H9 (cell line): ENCODE measurements at regions not wholly inside any gene's neighbourhood (a gene's known extent, or its start where the extent isn't known, plus 50 kb on each side); places are given as distances from the start of the nearest gene placed in this dataset.
A peak's percentile ranks its signal among the peaks of the same experiment; 100 is the strongest.

Experiments used
- DNase-seq: peaks from one replicate; pipeline ENCODE4 v3.0.0-alpha.2; 2017
- H2AFZ ChIP-seq: one replicate; pipeline ENCODE4 v1.6.1; 2013; ENCODE audit warnings: mild to moderate bottlenecking, low read length, control low read depth, moderate library complexity
- H2AK5ac ChIP-seq: 2 replicates; pipeline ENCODE4 v1.6.1; 2013; ENCODE audit warnings: low read length, control low read depth, mixed read lengths; ENCODE audit not compliant: insufficient read length
- H2BK120ac ChIP-seq: one replicate; pipeline ENCODE4 v1.6.1; 2013; ENCODE audit warnings: low read depth, mild to moderate bottlenecking, low read length, control low read depth, inconsistent platforms; ENCODE audit not compliant: poor library complexity, severe bottlenecking
- H2BK12ac ChIP-seq: 2 replicates; pipeline ENCODE4 v1.6.1; 2013; ENCODE audit warnings: low read length, control low read depth, mixed read lengths, low read depth; ENCODE audit not compliant: insufficient read length
- H2BK15ac ChIP-seq: 2 replicates; pipeline ENCODE4 v1.6.1; 2013; ENCODE audit warnings: low read depth, low read length, control low read depth
- H2BK20ac ChIP-seq: one replicate; pipeline ENCODE4 v1.6.1; 2013; ENCODE audit warnings: low read depth, mild to moderate bottlenecking, low read length, control low read depth, inconsistent platforms; ENCODE audit not compliant: poor library complexity, severe bottlenecking
- H2BK5ac ChIP-seq: 2 replicates; pipeline ENCODE4 v1.6.1; 2013; ENCODE audit warnings: low read length, control low read depth, mixed read lengths; ENCODE audit not compliant: insufficient read length
- H3K14ac ChIP-seq: 2 replicates; pipeline ENCODE4 v1.6.1; 2013; ENCODE audit warnings: low read length, control low read depth; ENCODE audit not compliant: insufficient read depth
- H3K18ac ChIP-seq: 2 replicates; pipeline ENCODE4 v1.6.1; 2013; ENCODE audit warnings: low read depth, mild to moderate bottlenecking, mixed read lengths, low read length, control low read depth; ENCODE audit not compliant: insufficient read length
- H3K23ac ChIP-seq: 2 replicates; pipeline ENCODE4 v1.6.1; 2013; ENCODE audit warnings: low read length, control low read depth, mixed read lengths, low read depth; ENCODE audit not compliant: insufficient read length
- H3K23me2 ChIP-seq: 2 replicates; pipeline ENCODE4 v1.6.1; 2013; ENCODE audit warnings: low read depth, mild to moderate bottlenecking, mixed read lengths, low read length, control low read depth; ENCODE audit not compliant: insufficient read length, poor library complexity, severe bottlenecking
- H3K27ac ChIP-seq: 2 replicates; pipeline ENCODE4 v1.5.1; 2013; ENCODE audit warnings: low read length, control low read depth, mixed read lengths, low read depth; ENCODE audit not compliant: insufficient read length
- H3K27me3 ChIP-seq: 2 replicates; pipeline ENCODE4 v1.6.1; 2013; ENCODE audit warnings: low read length, control low read depth, inconsistent platforms; ENCODE audit not compliant: insufficient read depth
- H3K4ac ChIP-seq: 2 replicates; pipeline ENCODE4 v1.6.1; 2013; ENCODE audit warnings: low read depth, mild to moderate bottlenecking, control low read depth, inconsistent platforms, low read length, moderate library complexity
- H3K4me1 ChIP-seq: 2 replicates; pipeline ENCODE4 v1.6.1; 2013; ENCODE audit warnings: low read length, control low read depth, inconsistent platforms; ENCODE audit not compliant: insufficient read depth
- H3K4me2 ChIP-seq: 2 replicates; pipeline ENCODE4 v1.6.1; 2013; ENCODE audit warnings: low read length, control low read depth, mixed read lengths; ENCODE audit not compliant: insufficient read length, insufficient read depth
- H3K56ac ChIP-seq: 2 replicates; pipeline ENCODE4 v1.6.1; 2013; ENCODE audit warnings: low read depth, mild to moderate bottlenecking, mixed read lengths, low read length, control low read depth; ENCODE audit not compliant: insufficient read length
- H3K79me1 ChIP-seq: 2 replicates; pipeline ENCODE4 v1.6.1; 2013; ENCODE audit warnings: low read depth, mild to moderate bottlenecking, moderate library complexity, low read length, control low read depth, inconsistent platforms; ENCODE audit not compliant: insufficient read depth, poor library complexity, severe bottlenecking
- H3K79me2 ChIP-seq: 2 replicates; pipeline ENCODE4 v1.6.1; 2013; ENCODE audit warnings: low read length, control low read depth, inconsistent platforms; ENCODE audit not compliant: insufficient read depth
- H3K9ac ChIP-seq: 2 replicates; pipeline ENCODE4 v1.6.1; 2013; ENCODE audit warnings: low read length, control low read depth, mixed read lengths; ENCODE audit not compliant: insufficient read length; ENCODE audit errors: extremely low read depth
- H3K9me3 ChIP-seq: one replicate; pipeline ENCODE4 v1.6.1; 2013; ENCODE audit warnings: low read depth, low read length, inconsistent platforms; ENCODE audit not compliant: control insufficient read depth
- H3T11ph ChIP-seq: one replicate; pipeline ENCODE4 v1.6.1; 2013; ENCODE audit warnings: mild to moderate bottlenecking, low read length, control low read depth, inconsistent platforms
- H4K20me1 ChIP-seq: one replicate; pipeline ENCODE4 v1.6.1; 2013; ENCODE audit not compliant: control insufficient read depth, insufficient read length, insufficient read depth
- H4K5ac ChIP-seq: 2 replicates; pipeline ENCODE4 v1.6.1; 2013; ENCODE audit warnings: low read depth, mild to moderate bottlenecking, mixed read lengths, low read length, control low read depth; ENCODE audit not compliant: insufficient read length
- H4K8ac ChIP-seq: replicated peaks from 2 replicates; pipeline ENCODE4 v1.6.1; 2013; ENCODE audit warnings: low read length, control low read depth, mixed read lengths, low read depth; ENCODE audit not compliant: insufficient read length
- H4K91ac ChIP-seq: 2 replicates; pipeline ENCODE4 v1.6.1; 2013; ENCODE audit warnings: low read depth, mild to moderate bottlenecking, moderate library complexity, mixed read lengths, low read length, control low read depth; ENCODE audit not compliant: insufficient read length
- H3K27ac Mint-ChIP-seq, 3 experiments: 2 replicates in 2 of 3; 3 replicates in 1 of 3; pipeline ENCODE4 v1.8.0; 2020 to 2021; ENCODE audit warnings: mixed read lengths in 3 of 3, mild to moderate bottlenecking in 1 of 3, moderate library complexity in 1 of 3
- H3K27me3 Mint-ChIP-seq: 2 replicates; pipeline ENCODE4 v1.8.0; 2021; ENCODE audit warnings: low read depth, mild to moderate bottlenecking, moderate library complexity, mixed read lengths
- H3K36me3 Mint-ChIP-seq, 3 experiments: 2 replicates in 2 of 3; 3 replicates in 1 of 3; pipeline ENCODE4 v1.8.0; 2020 to 2021; ENCODE audit warnings: low read depth in 3 of 3, mixed read lengths in 3 of 3; ENCODE audit not compliant: insufficient read depth in 1 of 3
- H3K4me1 Mint-ChIP-seq, 2 experiments: 2 replicates each; pipeline ENCODE4 v1.8.0; 2020; ENCODE audit warnings: mixed read lengths in 2 of 2
- H3K4me3 Mint-ChIP-seq, 2 experiments: 2 replicates in 1 of 2; 3 replicates in 1 of 2; pipeline ENCODE4 v1.8.0; 2020 to 2021; ENCODE audit warnings: mild to moderate bottlenecking in 2 of 2, mixed read lengths in 2 of 2, moderate library complexity in 1 of 2
- H3K9me3 Mint-ChIP-seq, 2 experiments: 2 replicates in 1 of 2; 3 replicates in 1 of 2; pipeline ENCODE4 v1.8.0; 2020; ENCODE audit warnings: mild to moderate bottlenecking in 2 of 2, mixed read lengths in 2 of 2, moderate library complexity in 1 of 2
- CTCF ChIP-seq: fragments of 200-600 bp; sonication (generic); conservative IDR thresholded peaks from 3 replicates; pipeline ENCODE4 v1.8.0; 2021; ENCODE audit warnings: antibody characterized with exemption, mild to moderate bottlenecking
- WGBS: extraction: QIAGEN DNeasy Blood & Tissue Kit; methylation state at CpG from one replicate; pipeline ENCODE4 v1.1.7; 2013; ENCODE audit warnings: missing lambda C conversion rate, low lambda C conversion rate, mixed read lengths; ENCODE audit not compliant: insufficient read length; ENCODE audit errors: extremely low coverage; 5-methylcytosine and 5-hydroxymethylcytosine counted together

DNA sequence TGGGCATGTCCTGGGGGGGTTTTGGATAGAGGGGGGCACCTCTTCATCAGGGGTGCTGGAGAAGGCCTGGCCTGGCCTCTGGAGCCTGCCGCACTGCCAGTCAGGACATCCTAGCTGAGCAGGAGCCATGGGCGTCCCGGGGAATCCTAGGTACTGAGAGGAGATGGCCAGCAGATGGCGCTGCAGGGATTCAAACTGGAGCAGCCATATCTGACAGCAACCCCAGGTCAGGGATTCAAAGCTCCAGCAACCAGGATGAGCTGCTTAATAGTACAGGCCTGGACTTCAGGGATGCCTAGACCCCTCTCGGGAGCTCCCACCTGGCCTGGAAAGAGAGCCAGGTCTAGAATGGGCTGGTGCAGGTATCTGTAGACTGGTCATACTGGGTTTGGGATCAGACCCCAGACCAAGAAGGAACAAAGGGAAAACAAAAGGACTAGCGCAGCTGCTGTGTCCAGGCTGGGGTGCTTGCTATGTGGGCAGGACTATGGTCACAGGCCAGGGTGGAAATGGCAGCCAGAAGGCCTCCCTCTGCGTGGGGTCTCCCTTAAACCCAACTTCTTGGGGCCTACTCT lies 306.9 kb upstream of the RBFOX1 start:
- Histone ChIP-seq H3K4me1 (no peaks in the 10 kb centered on the region), H2AK5ac (no peak overlapping the region), H3K4ac (no peak overlapping the region), H3K23ac (no peak overlapping the region), H3K79me2 (no peaks in the 10 kb centered on the region), H2BK120ac (no peak overlapping the region), H4K5ac (no peak overlapping the region), H2BK20ac (no peak overlapping the region), H4K20me1 (no peaks in the 10 kb centered on the region), H2BK15ac (no peak overlapping the region), H4K91ac (no peak overlapping the region), H4K8ac (no peak overlapping the region), H3K18ac (no peak overlapping the region), H3K9me3 (no peaks in the 10 kb centered on the region), H3K56ac (no peak overlapping the region), H3K14ac (no peak overlapping the region), H3K79me1 (no peaks in the 10 kb centered on the region), H3K23me2 (no peaks in the 10 kb centered on the region), H3K27ac (no peak overlapping the region), H3T11ph (no peak overlapping the region), H3K27me3 (no peaks in the 10 kb centered on the region), H3K4me2 (no peak overlapping the region), H2AFZ (no peak overlapping the region), H2BK5ac (no peak overlapping the region), H2BK12ac (no peak overlapping the region), H3K9ac (no peak overlapping the region)
- DNase-seq, result peak; percentile 89
- no peaks in the 10 kb centered on the region; a peak in 1 of 5 replicates for H3K9me3 Mint-ChIP-seq
- H3K36me3 Mint-ChIP-seq, result no peaks in the 10 kb centered on the region; a peak in 1 of 7 replicates
- no peak overlapping the region for H3K4me3 Mint-ChIP-seq
- no peaks in the 10 kb centered on the region; the same call in 1 of the 2 replicates for H3K27me3 Mint-ChIP-seq
- peak; percentile 87 for TF ChIP-seq CTCF
- no CpG with 5 or more reads among the region's 7 CpGs for WGBS
- no peak overlapping the region for H3K27ac Mint-ChIP-seq
- peaks cover 21 to 22% of the 10 kb centered on the region in 2 experiments for H3K4me1 Mint-ChIP-seq
